HepG2 (cell line): ENCODE measurements at regions not wholly inside any gene's neighbourhood (a gene's known extent, or its start where the extent isn't known, plus 50 kb on each side); places are given as distances from the start of the nearest gene placed in this dataset.

Experiments used
- KDM2A ChIP-seq: sonication (generic); formaldehyde crosslinking; IDR thresholded peaks from 2 replicates; pipeline ENCODE4 v1.4.0; 2020; ENCODE audit warnings: low read depth, missing genetic modification reagents, borderline replicate concordance
- MAF1 ChIP-seq: sonication (generic); formaldehyde crosslinking; IDR thresholded peaks from 2 replicates; pipeline ENCODE4 v1.5.0; 2020; ENCODE audit warnings: missing genetic modification reagents, borderline replicate concordance
- MAFG ChIP-seq: sonication (generic); formaldehyde crosslinking; IDR thresholded peaks from 2 replicates; pipeline ENCODE4 v1.5.1; 2020; ENCODE audit warnings: mild to moderate bottlenecking, missing genetic modification reagents
- ZEB1 ChIP-seq: IDR thresholded peaks from 2 replicates; pipeline ENCODE4 v1.6.1; 2012; ENCODE audit warnings: mild to moderate bottlenecking, low read depth, inconsistent platforms; ENCODE audit not compliant: insufficient replicate concordance
- ZNF335 ChIP-seq: sonication (generic); formaldehyde crosslinking; IDR thresholded peaks from 2 replicates; pipeline ENCODE4 v1.4.0; 2020; ENCODE audit warnings: missing genetic modification reagents
- ZNF703 ChIP-seq: sonication (generic); formaldehyde crosslinking; IDR thresholded peaks from 2 replicates; pipeline ENCODE4 v1.5.1; 2020; ENCODE audit warnings: missing genetic modification reagents, mild to moderate bottlenecking, moderate library complexity, borderline replicate concordance
- TF ChIP-seq, protein P1 (sequence below): sonication (generic); formaldehyde crosslinking; IDR thresholded peaks from 2 replicates; pipeline ENCODE4 v1.4.0; 2020; ENCODE audit warnings: mild to moderate bottlenecking, missing genetic modification reagents
- TF ChIP-seq, protein P2 (sequence below): sonication (generic); formaldehyde crosslinking; IDR thresholded peaks from 2 replicates; pipeline ENCODE4 v1.5.1; 2020; ENCODE audit warnings: mild to moderate bottlenecking, missing genetic modification reagents, borderline replicate concordance
- TF ChIP-seq, protein P3 (sequence below): sonication (generic); formaldehyde crosslinking; IDR thresholded peaks from 2 replicates; pipeline ENCODE4 v1.4.0; 2020; ENCODE audit warnings: mild to moderate bottlenecking, missing genetic modification reagents, borderline replicate concordance
- TF ChIP-seq, protein P4 (sequence below): sonication (generic); formaldehyde crosslinking; IDR thresholded peaks from 2 replicates; pipeline ENCODE4 v1.4.0; 2020; ENCODE audit warnings: missing genetic modification reagents
- TF ChIP-seq, protein P5 (sequence below): IDR thresholded peaks from 2 replicates; pipeline ENCODE4 v1.6.1; 2016; ENCODE audit warnings: mild to moderate bottlenecking

DNA sequence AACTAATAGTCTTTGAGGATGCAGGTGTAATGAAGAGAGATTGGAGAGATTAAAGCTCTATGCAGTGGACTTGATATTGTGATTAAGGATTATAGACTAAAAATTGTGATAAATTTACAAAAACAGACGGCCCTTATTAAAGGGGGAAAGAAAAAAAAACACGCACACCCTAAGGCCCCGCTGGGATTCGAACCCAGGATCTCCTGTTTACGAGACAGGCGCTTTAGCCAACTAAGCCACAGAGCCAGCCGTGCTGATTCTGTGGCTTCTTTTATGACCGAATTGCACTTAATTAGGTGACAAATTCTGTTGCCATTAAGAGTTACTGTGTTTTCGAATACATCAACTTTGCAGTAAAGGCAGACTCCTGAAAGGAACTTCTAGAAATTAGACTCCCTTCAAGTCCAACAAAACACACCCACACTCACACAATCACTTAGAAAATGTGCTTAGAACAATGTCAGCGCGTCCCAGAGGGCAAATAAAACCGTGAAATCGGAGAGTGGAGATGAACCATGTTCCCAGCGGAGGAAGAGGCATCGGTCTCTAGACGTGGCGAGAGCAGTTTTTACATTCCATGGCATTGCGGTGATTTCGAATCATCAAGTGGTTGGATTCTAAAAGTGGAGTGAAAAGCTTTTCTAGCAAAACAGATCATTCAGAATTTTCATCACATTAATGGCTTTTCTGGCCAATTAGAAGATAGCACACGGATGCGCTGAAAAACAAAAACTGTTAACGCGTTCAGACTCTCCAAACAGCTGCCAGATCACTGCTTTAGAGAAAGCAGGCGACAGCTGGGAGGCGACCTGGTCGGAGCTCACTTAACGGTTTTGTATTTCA is 122.6 kb downstream of the GPX5 start (continued):
- TF ChIP-seq, protein P1, sequence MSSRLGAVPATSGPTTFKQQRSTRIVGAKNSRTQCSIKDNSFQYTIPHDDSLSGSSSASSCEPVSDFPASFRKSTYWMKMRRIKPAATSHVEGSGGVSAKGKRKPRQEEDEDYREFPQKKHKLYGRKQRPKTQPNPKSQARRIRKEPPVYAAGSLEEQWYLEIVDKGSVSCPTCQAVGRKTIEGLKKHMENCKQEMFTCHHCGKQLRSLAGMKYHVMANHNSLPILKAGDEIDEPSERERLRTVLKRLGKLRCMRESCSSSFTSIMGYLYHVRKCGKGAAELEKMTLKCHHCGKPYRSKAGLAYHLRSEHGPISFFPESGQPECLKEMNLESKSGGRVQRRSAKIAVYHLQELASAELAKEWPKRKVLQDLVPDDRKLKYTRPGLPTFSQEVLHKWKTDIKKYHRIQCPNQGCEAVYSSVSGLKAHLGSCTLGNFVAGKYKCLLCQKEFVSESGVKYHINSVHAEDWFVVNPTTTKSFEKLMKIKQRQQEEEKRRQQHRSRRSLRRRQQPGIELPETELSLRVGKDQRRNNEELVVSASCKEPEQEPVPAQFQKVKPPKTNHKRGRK (CRISPR knock-in tag), result no peak
- TF ChIP-seq ZNF335, result 0 out of 2 replicates have a peak, but pooled peaks have one; percentile 41
- TF ChIP-seq MAF1, result peak; percentile 90; the same call in 1 of the 2 replicates
- TF ChIP-seq, protein P2, sequence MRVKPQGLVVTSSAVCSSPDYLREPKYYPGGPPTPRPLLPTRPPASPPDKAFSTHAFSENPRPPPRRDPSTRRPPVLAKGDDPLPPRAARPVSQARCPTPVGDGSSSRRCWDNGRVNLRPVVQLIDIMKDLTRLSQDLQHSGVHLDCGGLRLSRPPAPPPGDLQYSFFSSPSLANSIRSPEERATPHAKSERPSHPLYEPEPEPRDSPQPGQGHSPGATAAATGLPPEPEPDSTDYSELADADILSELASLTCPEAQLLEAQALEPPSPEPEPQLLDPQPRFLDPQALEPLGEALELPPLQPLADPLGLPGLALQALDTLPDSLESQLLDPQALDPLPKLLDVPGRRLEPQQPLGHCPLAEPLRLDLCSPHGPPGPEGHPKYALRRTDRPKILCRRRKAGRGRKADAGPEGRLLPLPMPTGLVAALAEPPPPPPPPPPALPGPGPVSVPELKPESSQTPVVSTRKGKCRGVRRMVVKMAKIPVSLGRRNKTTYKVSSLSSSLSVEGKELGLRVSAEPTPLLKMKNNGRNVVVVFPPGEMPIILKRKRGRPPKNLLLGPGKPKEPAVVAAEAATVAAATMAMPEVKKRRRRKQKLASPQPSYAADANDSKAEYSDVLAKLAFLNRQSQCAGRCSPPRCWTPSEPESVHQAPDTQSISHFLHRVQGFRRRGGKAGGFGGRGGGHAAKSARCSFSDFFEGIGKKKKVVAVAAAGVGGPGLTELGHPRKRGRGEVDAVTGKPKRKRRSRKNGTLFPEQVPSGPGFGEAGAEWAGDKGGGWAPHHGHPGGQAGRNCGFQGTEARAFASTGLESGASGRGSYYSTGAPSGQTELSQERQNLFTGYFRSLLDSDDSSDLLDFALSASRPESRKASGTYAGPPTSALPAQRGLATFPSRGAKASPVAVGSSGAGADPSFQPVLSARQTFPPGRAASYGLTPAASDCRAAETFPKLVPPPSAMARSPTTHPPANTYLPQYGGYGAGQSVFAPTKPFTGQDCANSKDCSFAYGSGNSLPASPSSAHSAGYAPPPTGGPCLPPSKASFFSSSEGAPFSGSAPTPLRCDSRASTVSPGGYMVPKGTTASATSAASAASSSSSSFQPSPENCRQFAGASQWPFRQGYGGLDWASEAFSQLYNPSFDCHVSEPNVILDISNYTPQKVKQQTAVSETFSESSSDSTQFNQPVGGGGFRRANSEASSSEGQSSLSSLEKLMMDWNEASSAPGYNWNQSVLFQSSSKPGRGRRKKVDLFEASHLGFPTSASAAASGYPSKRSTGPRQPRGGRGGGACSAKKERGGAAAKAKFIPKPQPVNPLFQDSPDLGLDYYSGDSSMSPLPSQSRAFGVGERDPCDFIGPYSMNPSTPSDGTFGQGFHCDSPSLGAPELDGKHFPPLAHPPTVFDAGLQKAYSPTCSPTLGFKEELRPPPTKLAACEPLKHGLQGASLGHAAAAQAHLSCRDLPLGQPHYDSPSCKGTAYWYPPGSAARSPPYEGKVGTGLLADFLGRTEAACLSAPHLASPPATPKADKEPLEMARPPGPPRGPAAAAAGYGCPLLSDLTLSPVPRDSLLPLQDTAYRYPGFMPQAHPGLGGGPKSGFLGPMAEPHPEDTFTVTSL (CRISPR knock-in tag), result no peak; the same call in 1 of the 2 replicates
- TF ChIP-seq, protein P3, sequence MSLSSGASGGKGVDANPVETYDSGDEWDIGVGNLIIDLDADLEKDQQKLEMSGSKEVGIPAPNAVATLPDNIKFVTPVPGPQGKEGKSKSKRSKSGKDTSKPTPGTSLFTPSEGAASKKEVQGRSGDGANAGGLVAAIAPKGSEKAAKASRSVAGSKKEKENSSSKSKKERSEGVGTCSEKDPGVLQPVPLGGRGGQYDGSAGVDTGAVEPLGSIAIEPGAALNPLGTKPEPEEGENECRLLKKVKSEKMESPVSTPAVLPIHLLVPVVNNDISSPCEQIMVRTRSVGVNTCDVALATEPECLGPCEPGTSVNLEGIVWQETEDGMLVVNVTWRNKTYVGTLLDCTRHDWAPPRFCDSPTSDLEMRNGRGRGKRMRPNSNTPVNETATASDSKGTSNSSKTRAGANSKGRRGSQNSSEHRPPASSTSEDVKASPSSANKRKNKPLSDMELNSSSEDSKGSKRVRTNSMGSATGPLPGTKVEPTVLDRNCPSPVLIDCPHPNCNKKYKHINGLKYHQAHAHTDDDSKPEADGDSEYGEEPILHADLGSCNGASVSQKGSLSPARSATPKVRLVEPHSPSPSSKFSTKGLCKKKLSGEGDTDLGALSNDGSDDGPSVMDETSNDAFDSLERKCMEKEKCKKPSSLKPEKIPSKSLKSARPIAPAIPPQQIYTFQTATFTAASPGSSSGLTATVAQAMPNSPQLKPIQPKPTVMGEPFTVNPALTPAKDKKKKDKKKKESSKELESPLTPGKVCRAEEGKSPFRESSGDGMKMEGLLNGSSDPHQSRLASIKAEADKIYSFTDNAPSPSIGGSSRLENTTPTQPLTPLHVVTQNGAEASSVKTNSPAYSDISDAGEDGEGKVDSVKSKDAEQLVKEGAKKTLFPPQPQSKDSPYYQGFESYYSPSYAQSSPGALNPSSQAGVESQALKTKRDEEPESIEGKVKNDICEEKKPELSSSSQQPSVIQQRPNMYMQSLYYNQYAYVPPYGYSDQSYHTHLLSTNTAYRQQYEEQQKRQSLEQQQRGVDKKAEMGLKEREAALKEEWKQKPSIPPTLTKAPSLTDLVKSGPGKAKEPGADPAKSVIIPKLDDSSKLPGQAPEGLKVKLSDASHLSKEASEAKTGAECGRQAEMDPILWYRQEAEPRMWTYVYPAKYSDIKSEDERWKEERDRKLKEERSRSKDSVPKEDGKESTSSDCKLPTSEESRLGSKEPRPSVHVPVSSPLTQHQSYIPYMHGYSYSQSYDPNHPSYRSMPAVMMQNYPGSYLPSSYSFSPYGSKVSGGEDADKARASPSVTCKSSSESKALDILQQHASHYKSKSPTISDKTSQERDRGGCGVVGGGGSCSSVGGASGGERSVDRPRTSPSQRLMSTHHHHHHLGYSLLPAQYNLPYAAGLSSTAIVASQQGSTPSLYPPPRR (CRISPR knock-in tag), result 0 out of 2 replicates have a peak, but pooled peaks have one; percentile 40
- peak; percentile 54 for TF ChIP-seq KDM2A
- no peak for TF ChIP-seq MAFG (CRISPR knock-in tag)
- TF ChIP-seq, protein P4, sequence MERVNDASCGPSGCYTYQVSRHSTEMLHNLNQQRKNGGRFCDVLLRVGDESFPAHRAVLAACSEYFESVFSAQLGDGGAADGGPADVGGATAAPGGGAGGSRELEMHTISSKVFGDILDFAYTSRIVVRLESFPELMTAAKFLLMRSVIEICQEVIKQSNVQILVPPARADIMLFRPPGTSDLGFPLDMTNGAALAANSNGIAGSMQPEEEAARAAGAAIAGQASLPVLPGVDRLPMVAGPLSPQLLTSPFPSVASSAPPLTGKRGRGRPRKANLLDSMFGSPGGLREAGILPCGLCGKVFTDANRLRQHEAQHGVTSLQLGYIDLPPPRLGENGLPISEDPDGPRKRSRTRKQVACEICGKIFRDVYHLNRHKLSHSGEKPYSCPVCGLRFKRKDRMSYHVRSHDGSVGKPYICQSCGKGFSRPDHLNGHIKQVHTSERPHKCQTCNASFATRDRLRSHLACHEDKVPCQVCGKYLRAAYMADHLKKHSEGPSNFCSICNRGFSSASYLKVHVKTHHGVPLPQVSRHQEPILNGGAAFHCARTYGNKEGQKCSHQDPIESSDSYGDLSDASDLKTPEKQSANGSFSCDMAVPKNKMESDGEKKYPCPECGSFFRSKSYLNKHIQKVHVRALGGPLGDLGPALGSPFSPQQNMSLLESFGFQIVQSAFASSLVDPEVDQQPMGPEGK (CRISPR knock-in tag), result peak; percentile 48; the same call in 1 of the 2 replicates
- TF ChIP-seq, protein P5, sequence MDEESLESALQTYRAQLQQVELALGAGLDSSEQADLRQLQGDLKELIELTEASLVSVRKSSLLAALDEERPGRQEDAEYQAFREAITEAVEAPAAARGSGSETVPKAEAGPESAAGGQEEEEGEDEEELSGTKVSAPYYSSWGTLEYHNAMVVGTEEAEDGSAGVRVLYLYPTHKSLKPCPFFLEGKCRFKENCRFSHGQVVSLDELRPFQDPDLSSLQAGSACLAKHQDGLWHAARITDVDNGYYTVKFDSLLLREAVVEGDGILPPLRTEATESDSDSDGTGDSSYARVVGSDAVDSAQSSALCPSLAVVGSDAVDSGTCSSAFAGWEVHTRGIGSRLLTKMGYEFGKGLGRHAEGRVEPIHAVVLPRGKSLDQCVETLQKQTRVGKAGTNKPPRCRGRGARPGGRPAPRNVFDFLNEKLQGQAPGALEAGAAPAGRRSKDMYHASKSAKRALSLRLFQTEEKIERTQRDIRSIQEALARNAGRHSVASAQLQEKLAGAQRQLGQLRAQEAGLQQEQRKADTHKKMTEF, result peak; percentile 73
- peak; percentile 42 for TF ChIP-seq ZEB1
- TF ChIP-seq ZNF703 (CRISPR knock-in tag), result peak; percentile 51; the same call in 1 of the 2 replicates
